C4-2B (cell line): ENCODE measurements at regions not wholly inside any gene's neighbourhood (a gene's known extent, or its start where the extent isn't known, plus 50 kb on each side); places are given as distances from the start of the nearest gene placed in this dataset.

Experiments used
- ZFX ChIP-seq: fragments of 450-650 bp; IDR thresholded peaks from 2 replicates; pipeline ENCODE4 v1.6.1; 2017
- TF ChIP-seq, protein P1 (sequence below): fragments of 450-650 bp; conservative IDR thresholded peaks from 2 replicates; pipeline ENCODE4 v1.5.1; 2017; ENCODE audit warnings: mild to moderate bottlenecking

DNA sequence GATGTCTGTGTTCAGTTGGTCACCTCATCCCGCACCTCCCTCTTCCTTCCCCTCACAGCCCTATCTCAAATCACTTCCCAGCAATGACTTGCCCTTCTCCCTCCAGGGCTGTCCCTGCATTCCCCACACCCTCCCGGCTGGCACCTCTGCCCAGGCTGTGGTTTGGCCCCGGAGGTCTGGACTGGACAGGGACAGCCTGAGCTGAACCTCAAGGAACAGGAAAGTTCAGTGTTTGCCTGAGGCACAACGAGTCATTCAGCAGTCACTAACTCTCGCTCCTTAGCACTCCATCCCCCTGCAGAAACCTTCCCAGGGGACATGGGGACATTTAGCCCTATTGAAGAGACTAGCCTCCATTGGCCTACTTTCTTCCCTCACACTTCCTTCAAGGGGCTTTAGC, 58.3 kb upstream of the MAP3K1 start:
- TF ChIP-seq, protein P1, sequence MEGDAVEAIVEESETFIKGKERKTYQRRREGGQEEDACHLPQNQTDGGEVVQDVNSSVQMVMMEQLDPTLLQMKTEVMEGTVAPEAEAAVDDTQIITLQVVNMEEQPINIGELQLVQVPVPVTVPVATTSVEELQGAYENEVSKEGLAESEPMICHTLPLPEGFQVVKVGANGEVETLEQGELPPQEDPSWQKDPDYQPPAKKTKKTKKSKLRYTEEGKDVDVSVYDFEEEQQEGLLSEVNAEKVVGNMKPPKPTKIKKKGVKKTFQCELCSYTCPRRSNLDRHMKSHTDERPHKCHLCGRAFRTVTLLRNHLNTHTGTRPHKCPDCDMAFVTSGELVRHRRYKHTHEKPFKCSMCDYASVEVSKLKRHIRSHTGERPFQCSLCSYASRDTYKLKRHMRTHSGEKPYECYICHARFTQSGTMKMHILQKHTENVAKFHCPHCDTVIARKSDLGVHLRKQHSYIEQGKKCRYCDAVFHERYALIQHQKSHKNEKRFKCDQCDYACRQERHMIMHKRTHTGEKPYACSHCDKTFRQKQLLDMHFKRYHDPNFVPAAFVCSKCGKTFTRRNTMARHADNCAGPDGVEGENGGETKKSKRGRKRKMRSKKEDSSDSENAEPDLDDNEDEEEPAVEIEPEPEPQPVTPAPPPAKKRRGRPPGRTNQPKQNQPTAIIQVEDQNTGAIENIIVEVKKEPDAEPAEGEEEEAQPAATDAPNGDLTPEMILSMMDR, result no peak
- no peak for TF ChIP-seq ZFX
